ENCODE measurements at regions not wholly inside any gene's neighbourhood (a gene's known extent, or its start where the extent isn't known, plus 50 kb on each side); places are given as distances from the start of the nearest gene placed in this dataset.
A peak's percentile ranks its signal among the peaks of the same experiment; 100 is the strongest.

DNA sequence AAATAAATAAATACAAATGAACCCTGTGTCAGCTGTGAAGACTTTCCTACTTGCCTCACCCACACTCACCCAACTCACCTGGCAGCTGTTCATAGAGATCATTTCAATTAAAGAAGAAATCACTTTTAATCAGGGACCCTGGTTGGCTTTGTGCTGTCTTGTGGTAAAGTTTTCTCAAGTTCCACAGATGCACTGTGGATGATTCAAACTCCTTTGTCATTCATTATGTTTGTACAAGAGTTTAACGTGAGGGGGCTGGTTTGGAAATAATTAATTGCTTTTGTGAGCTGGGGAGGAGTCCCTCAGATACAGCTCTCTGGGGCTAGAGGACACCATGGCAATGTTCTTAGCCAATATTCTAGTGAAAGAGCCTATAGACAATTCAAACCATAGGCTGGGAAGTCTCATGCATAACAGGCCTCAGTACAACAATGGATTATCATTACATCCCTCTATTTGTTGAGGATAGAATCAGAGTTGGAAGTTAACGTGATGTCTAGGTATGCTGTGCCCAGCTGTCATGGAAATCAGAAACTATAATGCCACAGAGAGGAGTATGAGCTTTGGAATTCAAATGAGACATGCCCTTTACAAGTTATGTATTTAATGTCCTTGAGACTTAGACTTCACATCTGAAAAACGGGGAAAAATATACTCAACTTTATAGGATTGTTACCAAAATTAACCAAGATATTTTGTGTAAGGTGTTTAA lies 698.5 kb downstream of the KCNA4 start:
- FAIRE-seq (no peak), DNase-seq (ENCODE audit: insufficient read length) (no peak)
- no peak for TF ChIP-seq POLR2A (IDR thresholded peaks at IDR 0.05; ENCODE audit: low read depth, low read length)
- TF ChIP-seq POLR2AphosphoS5 (IDR thresholded peaks at IDR 0.05; ENCODE audit: low read depth, low read length), result no peak

DNA sequence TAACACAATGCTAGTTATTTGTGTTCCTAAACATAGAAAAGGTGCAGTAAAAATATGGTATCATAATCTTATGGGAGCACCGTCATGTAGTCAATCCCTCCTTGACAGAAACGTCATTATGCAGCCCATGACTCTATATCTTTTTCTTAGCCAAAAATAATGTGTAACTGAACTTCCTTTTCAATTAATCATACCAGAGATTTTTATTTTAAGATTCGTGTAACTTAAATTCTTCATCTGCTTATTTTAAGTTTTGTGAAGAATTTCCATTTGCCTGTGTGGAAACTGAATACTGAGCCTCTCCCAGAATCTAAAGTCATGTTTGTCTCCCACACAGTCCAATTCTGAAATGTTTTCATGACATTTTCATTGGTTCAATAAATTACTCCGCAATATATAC lies 699.1 kb downstream of the KCNA4 start:
- FAIRE-seq (no peak), DNase-seq (ENCODE audit: insufficient read length) (no peak)
- TF ChIP-seq TAF1 (IDR thresholded peaks at IDR 0.05; ENCODE audit: borderline replicate concordance, low read depth, low read length) (no peak), POLR2A (IDR thresholded peaks at IDR 0.05; ENCODE audit: low read depth, low read length) (no peak), POLR2AphosphoS5 (IDR thresholded peaks at IDR 0.05; ENCODE audit: low read depth, low read length) (no peak)

DNA sequence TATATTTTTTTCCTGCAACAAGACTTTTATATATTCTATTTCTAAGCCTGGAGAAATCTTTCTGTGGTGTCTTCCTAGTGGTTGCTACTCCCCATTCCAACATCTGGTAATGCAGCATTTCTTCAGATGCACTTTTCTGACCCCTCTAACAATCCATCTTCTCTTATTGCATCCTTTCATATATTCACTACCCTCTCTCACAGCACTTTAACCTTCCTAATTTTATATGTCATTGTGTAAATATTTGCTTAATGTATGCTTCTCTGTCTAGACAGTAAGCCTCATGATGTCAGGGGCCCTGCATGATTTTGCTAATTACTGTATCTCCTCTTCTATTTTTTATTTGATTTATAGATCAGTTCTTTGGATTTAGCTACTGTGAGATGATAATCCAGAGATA lies 701.6 kb downstream of the KCNA4 start:
- TF ChIP-seq POLR2A (IDR thresholded peaks at IDR 0.05; ENCODE audit: low read depth, low read length) (no peak), POLR2AphosphoS5 (IDR thresholded peaks at IDR 0.05; ENCODE audit: low read depth, low read length) (no peak), TAF1 (IDR thresholded peaks at IDR 0.05; ENCODE audit: borderline replicate concordance, low read depth, low read length) (no peak)
- DNase-seq (ENCODE audit: insufficient read length) (no peak), FAIRE-seq (no peak)

DNA sequence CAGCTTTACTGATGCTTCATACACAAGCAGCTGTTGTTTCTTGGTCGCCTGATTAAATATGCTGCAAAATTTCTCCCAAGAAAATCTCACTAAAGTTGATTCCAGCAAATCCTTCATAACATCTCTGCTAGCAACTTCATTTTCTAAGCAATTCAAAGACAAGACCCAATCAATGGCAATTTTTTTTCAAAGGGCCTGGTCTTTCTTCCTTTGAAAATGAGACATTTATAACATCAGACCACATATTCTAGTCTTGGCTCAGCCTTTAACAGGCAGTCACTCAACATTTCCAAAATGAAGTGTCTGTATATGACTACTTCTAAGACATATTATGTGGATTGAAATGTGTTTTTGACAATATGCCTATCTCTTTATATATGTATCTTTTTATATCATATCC lies 702.6 kb downstream of the KCNA4 start:
- DNase-seq (ENCODE audit: insufficient read length), result no peak
- FAIRE-seq, result no peak
- no peak for TF ChIP-seq POLR2A (IDR thresholded peaks at IDR 0.05; ENCODE audit: low read depth, low read length)
- TF ChIP-seq TAF1 (IDR thresholded peaks at IDR 0.05; ENCODE audit: borderline replicate concordance, low read depth, low read length), result no peak
- no peak for TF ChIP-seq POLR2AphosphoS5 (IDR thresholded peaks at IDR 0.05; ENCODE audit: low read depth, low read length)

DNA sequence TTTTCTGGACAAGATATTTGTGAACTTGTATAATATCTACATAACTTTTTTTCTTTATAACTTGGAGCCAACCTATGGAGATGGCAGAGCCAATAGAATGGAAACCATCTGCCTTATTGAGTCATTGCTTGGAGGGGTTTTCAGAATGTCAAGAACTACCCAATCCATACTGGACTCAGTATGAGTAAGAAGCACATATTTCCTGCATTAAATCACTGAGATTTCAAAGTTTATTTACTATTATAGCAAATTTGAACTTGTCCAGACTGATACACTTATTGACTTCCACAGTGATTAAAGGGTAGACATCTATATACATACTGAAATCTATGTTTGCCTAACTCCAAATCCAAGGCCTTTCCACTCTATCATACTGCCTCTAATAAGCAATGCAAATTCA lies 704.0 kb downstream of the KCNA4 start:
- DNase-seq (ENCODE audit: insufficient read length) (no peak), FAIRE-seq (no peak)
- no peak for TF ChIP-seq POLR2AphosphoS5 (IDR thresholded peaks at IDR 0.05; ENCODE audit: low read depth, low read length)
- TF ChIP-seq TAF1 (IDR thresholded peaks at IDR 0.05; ENCODE audit: borderline replicate concordance, low read depth, low read length), result no peak

DNA sequence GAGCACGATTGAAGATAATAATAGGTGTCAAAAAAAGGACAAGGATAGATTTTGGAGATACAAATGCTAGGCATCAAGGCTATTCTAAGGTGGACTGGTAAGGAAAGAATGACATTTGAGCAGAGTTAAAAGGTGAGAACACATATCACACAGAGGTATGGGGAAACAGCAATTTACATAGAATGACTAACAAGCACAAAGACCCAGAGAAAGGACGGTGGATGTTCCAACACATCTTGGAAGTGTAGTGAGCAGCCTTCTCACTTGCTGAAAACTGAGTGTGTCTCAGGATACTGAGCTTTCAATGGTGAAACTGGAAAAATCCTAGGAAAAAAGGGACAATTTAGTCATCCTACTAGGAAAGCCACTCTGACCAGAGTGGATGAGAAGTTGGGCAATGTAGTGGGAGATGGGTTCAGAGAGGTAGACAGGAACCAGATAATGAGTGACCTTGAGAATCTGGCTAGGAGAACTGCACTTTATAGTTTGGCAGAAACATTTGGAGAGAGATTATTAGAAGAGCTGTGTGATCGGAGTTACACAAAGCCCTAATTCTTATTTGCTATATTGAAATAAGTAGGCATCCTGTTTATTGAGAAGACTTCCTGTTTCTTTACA lies 706.0 kb downstream of the KCNA4 start:
- DNase-seq (ENCODE audit: insufficient read length), result no peak
- no peak for FAIRE-seq
- TF ChIP-seq POLR2AphosphoS5 (IDR thresholded peaks at IDR 0.05; ENCODE audit: low read depth, low read length) (no peak), TAF1 (IDR thresholded peaks at IDR 0.05; ENCODE audit: borderline replicate concordance, low read depth, low read length) (no peak), POLR2A (IDR thresholded peaks at IDR 0.05; ENCODE audit: low read depth, low read length) (no peak)

DNA sequence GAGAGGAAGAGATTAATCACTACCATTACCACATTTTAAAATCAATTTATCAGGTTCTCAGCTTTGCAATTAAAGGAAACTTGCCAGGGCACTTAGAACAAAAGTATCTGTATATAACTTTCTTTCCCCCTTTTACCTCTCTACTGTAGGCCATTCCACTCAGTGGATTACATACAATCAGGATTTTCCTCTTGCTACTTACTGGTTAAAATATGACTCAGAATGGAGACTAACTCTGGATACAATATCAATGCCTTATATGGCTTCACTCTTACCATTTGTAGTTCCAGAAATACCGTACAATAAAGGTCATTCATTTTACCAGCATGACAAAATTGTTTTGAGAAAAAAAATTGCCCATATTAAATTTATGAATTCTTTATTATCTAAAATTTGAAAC lies 706.8 kb downstream of the KCNA4 start:
- no peak for TF ChIP-seq POLR2AphosphoS5 (IDR thresholded peaks at IDR 0.05; ENCODE audit: low read depth, low read length)
- TF ChIP-seq POLR2A (IDR thresholded peaks at IDR 0.05; ENCODE audit: low read depth, low read length), result no peak
- TF ChIP-seq TAF1 (IDR thresholded peaks at IDR 0.05; ENCODE audit: borderline replicate concordance, low read depth, low read length), result no peak
- DNase-seq (ENCODE audit: insufficient read length) (no peak), FAIRE-seq (no peak)

DNA sequence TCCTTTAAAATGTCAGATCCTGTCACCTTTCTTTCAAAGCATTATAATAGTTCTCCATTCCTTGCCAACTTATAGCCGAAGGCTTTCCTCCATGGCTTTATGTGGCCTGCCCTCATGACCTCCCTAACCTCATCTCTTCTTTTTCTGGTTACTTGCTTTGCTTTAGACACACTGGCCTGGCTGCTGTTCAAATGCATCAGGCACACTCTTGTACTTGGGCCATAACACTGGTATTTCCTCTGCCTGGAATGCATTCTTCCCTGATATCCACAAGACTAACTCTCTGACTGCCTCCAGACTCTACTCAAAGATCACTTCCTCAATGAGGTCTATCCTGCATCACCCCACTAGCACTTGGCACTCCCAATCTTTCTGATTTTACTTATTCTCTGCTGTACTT lies 710.3 kb downstream of the KCNA4 start:
- no peak for TF ChIP-seq POLR2A (IDR thresholded peaks at IDR 0.05; ENCODE audit: low read depth, low read length)
- TF ChIP-seq TAF1 (IDR thresholded peaks at IDR 0.05; ENCODE audit: borderline replicate concordance, low read depth, low read length), result no peak
- TF ChIP-seq POLR2AphosphoS5 (IDR thresholded peaks at IDR 0.05; ENCODE audit: low read depth, low read length), result no peak
- no peak for FAIRE-seq
- DNase-seq (ENCODE audit: insufficient read length), result no peak

DNA sequence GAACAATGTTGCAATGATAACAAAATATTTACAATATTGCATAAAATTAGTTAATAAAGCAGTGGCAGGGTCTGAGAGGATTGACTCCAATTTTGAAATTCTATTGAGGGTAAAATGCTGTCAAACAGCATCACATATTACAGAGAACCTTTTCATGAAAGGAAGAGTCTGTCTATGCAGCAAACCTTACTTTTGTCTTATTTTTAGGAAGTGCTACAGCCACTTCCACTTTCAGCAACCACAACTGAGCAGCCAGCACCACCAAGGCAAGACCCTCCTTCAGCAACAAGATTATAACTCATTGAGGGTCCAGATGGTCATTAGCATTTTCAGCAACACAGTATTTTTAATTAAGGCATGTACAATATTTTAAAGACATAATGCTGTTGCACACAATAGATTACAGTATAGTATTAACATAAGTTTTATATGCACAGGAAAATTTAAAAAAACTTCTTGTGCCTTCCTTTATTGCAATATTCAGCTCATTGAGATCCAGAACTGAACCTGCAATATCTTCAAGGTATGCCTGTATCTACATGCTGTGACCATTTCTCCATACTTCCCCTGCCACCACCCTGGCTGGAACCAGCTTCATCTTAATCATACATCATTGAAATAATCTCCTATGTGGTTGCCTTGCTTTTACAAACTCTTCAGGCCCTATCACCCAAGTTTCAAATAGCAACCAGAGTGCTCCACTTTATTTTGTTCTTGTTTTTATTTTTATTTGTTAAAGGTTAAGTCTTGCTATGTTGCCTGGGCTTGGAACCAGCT lies 711.2 kb downstream of the KCNA4 start:
- DNase-seq (ENCODE audit: insufficient read length) (no peak), FAIRE-seq (no peak)
- TF ChIP-seq TAF1 (IDR thresholded peaks at IDR 0.05; ENCODE audit: borderline replicate concordance, low read depth, low read length) (no peak), POLR2A (IDR thresholded peaks at IDR 0.05; ENCODE audit: low read depth, low read length) (no peak), POLR2AphosphoS5 (IDR thresholded peaks at IDR 0.05; ENCODE audit: low read depth, low read length) (no peak)

DNA sequence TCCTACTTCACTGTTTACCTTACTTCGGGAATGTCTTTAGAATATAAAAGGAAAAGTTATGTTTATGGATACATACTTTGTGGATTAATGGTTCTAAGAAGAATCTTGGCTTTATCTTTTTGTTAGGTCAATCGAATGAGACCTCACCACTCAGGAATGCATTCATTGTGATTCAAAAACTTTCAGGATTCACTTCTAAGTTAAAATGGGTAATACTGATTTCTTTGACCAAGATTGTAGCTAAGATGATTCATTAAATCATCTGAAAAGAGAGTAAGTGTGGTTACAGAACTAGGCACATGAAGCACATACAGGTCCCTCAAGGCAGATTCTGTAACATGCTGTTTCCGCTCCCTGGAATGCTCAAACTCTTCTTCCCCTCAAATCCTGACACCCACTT lies 716.4 kb downstream of the KCNA4 start:
- FAIRE-seq, result no peak
- TF ChIP-seq POLR2AphosphoS5 (IDR thresholded peaks at IDR 0.05; ENCODE audit: low read depth, low read length) (no peak), TAF1 (IDR thresholded peaks at IDR 0.05; ENCODE audit: borderline replicate concordance, low read depth, low read length) (no peak), POLR2A (IDR thresholded peaks at IDR 0.05; ENCODE audit: low read depth, low read length) (no peak)
- no peak for DNase-seq (ENCODE audit: insufficient read length)

DNA sequence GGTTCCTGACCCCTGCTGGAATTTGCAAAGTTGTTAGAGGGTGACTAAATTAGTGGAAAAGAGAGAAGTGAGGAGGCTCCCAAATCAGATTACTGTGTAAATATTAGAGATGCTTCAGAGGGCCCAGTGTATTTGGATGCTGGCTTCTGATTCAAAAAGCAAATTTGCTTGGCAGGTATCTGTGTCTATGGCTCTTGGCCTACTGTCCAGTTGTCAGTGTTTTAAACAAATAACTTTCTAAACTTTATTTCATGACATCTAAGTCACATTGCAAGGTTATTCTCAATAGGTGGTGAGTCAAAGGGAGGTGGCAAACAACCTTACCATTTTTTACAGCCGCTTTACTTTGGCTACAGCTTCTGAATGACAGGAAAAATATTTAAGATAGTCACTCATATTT lies 720.1 kb downstream of the KCNA4 start:
- FAIRE-seq (no peak), DNase-seq (ENCODE audit: insufficient read length) (no peak)
- no peak for TF ChIP-seq TAF1 (IDR thresholded peaks at IDR 0.05; ENCODE audit: borderline replicate concordance, low read depth, low read length)
- TF ChIP-seq POLR2A (IDR thresholded peaks at IDR 0.05; ENCODE audit: low read depth, low read length), result no peak
- TF ChIP-seq POLR2AphosphoS5 (IDR thresholded peaks at IDR 0.05; ENCODE audit: low read depth, low read length), result no peak

DNA sequence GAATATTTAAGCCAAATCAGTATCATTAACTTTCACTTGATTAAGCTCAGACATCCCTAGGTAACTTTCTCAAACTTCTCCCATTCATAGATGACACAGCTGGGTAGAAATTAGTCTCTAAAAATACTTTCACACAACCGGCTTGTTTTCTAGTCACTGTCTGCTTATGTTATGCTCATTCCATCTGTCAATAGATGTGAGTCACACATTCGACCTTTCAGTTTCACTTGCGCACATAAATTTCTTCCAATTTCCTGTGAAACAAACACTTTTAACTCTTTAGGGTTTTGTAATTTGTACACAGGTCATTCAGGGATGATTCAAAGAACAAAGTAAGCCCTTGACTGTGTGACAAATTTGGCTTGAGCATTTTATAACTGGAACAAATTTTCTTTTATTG lies 723.0 kb downstream of the KCNA4 start:
- FAIRE-seq (peak; percentile 50), DNase-seq (ENCODE audit: insufficient read length) (no peak)
- TF ChIP-seq POLR2AphosphoS5 (IDR thresholded peaks at IDR 0.05; ENCODE audit: low read depth, low read length) (no peak), POLR2A (IDR thresholded peaks at IDR 0.05; ENCODE audit: low read depth, low read length) (no peak), TAF1 (IDR thresholded peaks at IDR 0.05; ENCODE audit: borderline replicate concordance, low read depth, low read length) (no peak)
